ENCODE measurements at regions not wholly inside any gene's neighbourhood (a gene's known extent, or its start where the extent isn't known, plus 50 kb on each side); places are given as distances from the start of the nearest gene placed in this dataset.
A peak's percentile ranks its signal among the peaks of the same experiment; 100 is the strongest.

DNA sequence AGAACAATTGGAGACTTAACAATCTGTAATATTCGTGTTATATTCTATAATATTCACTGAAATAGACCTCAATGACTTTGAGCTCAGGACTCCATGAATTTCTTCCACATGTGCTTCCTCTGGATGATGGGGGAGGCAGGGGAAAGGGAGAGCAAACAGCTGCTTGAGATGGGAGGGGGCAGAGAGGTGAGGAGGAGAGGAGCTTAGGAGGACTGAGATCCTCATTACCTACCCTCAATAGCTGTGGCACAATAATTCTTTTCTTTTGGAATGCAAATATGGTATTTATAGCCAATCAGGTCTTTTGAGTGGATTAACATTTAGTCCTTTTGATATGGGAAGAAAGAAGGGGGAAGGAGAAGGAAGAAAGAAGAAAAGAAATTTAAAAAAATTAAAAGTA, 64.1 kb upstream of the ZNF217 start:
- peaks cover 90% of the 10 kb centered on the region for H3K4me1 ChIP-seq (ENCODE audit: control insufficient read depth, low read length)
- no peak for TF ChIP-seq EZH2phosphoT487 (IDR thresholded peaks at IDR 0.05; ENCODE audit: borderline replicate concordance, low read length)
- TF ChIP-seq CTCF (IDR thresholded peaks at IDR 0.05; ENCODE audit: low read depth, low read length, poor library complexity, severe bottlenecking), result no peak

DNA sequence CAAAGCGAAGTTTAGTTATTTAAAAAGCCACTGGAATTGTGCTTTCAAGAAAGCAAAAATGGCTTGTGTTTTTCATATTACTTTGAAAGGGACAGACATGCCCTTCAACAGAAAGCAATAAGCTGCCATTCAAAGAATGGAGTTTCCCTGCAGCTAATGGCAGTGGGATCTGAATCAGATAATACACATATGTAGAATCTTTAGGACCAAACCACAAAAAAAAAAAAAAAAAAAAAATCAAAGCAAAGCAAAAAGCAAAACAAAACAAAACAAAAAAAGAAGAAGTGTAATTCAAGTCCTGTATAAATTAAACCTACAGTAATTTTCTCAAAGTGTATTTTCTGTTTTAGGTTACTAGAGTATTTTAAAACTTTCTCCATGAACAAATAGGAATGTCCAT, 63.6 kb upstream of the ZNF217 start:
- Histone ChIP-seq H3K4me1 (ENCODE audit: control insufficient read depth, low read length) (peaks cover 91% of the 10 kb centered on the region), H3K4me2 (ENCODE audit: low read length) (peak overlapping the region; percentile 96)

More for the DNA sequence above, 64.1 kb upstream of the ZNF217 start:
- Histone ChIP-seq H3K4me2 (ENCODE audit: low read length) (peak overlapping the region; percentile 96), H3K9me2 (replicated peaks; ENCODE audit: control insufficient read depth, low read length) (no peaks in the 10 kb centered on the region), H3K36me3 (ENCODE audit: control insufficient read depth, low read length) (no peaks in the 10 kb centered on the region), H3K9me3 (ENCODE audit: control insufficient read depth, insufficient read depth, low read length) (no peaks in the 10 kb centered on the region), H4K20me1 (ENCODE audit: control insufficient read depth, insufficient read depth, low read depth, low read length) (no peaks in the 10 kb centered on the region), H3K4me3 (ENCODE audit: low read length) (peak overlapping the region; percentile 63; the same call in 1 of the 2 replicates), H3F3A (ENCODE audit: control insufficient read depth, insufficient read depth) (peaks cover 39% of the 10 kb centered on the region), H3K79me2 (ENCODE audit: control insufficient read depth, low read length) (no peaks in the 10 kb centered on the region; the same call in 1 of the 2 replicates), H3K27me3 (ENCODE audit: control insufficient read depth, low read length) (no peaks in the 10 kb centered on the region), H3K27ac (ENCODE audit: low read depth, low read length) (0 out of 2 replicates have a peak overlapping the region, but pooled peaks have one; percentile 19)

DNA sequence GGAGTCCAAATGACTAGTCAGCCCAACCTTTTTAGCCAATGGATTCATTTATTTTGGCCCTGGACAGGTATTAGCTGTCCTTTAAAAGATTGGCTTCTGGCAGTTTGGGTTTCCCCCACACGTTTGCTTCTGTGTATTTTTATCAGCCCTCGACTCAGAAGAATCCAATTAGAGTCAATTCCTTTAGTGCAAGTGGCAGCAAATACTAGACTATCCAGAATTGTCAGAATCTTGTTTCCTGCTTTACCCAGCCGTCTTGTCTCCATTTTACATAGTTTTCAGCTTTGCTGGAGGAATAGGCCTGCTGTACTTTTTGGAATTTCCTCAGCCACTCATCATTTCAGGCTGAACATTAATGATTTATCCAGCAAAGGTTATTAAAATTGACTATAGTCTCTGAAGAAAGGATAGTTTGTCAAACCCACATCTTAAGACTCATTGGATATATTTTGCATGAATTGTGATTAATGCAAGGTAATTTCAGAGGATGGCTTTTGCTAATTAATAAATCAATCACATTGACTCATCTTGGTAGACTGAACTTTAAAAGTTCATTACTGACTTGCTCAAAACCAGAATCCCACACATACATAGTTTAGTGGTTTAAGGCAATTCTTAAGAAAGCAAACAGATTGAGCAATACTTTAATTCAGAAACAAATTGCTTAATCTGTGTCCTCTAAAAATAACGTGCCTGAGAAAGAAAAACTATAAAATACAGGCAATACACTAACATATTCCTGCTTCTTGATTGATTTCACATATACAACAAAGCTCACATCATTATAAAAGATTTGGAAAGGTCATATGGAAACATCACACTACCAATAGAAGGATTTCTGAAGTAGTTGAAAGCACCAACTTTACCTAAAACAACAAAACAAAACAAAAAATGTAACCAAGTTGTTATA, 62.9 kb upstream of the ZNF217 start:
- Histone ChIP-seq H3K4me2 (ENCODE audit: low read length) (peak overlapping the region; percentile 96), H3K27me3 (ENCODE audit: control insufficient read depth, low read length) (no peaks in the 10 kb centered on the region), H3K36me3 (ENCODE audit: control insufficient read depth, low read length) (no peaks in the 10 kb centered on the region), H3K79me2 (ENCODE audit: control insufficient read depth, low read length) (no peaks in the 10 kb centered on the region; the same call in 1 of the 2 replicates), H3K4me1 (ENCODE audit: control insufficient read depth, low read length) (peaks cover 95% of the 10 kb centered on the region), H3K27ac (ENCODE audit: low read depth, low read length) (peak overlapping the region; percentile 90), H3K9me3 (ENCODE audit: control insufficient read depth, insufficient read depth, low read length) (no peaks in the 10 kb centered on the region), H3K9me2 (replicated peaks; ENCODE audit: control insufficient read depth, low read length) (no peaks in the 10 kb centered on the region), H3F3A (ENCODE audit: control insufficient read depth, insufficient read depth) (peaks cover 50% of the 10 kb centered on the region), H3K4me3 (ENCODE audit: low read length) (peak overlapping the region; percentile 63), H4K20me1 (ENCODE audit: control insufficient read depth, insufficient read depth, low read depth, low read length) (no peaks in the 10 kb centered on the region)
- TF ChIP-seq EZH2phosphoT487 (IDR thresholded peaks at IDR 0.05; ENCODE audit: borderline replicate concordance, low read length) (no peak), CTCF (IDR thresholded peaks at IDR 0.05; ENCODE audit: low read depth, low read length, poor library complexity, severe bottlenecking) (no peak)

More for the DNA sequence above, 63.6 kb upstream of the ZNF217 start:
- Histone ChIP-seq H3K9me3 (ENCODE audit: control insufficient read depth, insufficient read depth, low read length) (no peaks in the 10 kb centered on the region), H3K79me2 (ENCODE audit: control insufficient read depth, low read length) (no peaks in the 10 kb centered on the region; the same call in 1 of the 2 replicates), H3K9me2 (replicated peaks; ENCODE audit: control insufficient read depth, low read length) (no peaks in the 10 kb centered on the region), H4K20me1 (ENCODE audit: control insufficient read depth, insufficient read depth, low read depth, low read length) (no peaks in the 10 kb centered on the region), H3F3A (ENCODE audit: control insufficient read depth, insufficient read depth) (peaks cover 44% of the 10 kb centered on the region), H3K4me3 (ENCODE audit: low read length) (peak overlapping the region; percentile 63), H3K27ac (ENCODE audit: low read depth, low read length) (peak overlapping the region; percentile 90), H3K36me3 (ENCODE audit: control insufficient read depth, low read length) (no peaks in the 10 kb centered on the region), H3K27me3 (ENCODE audit: control insufficient read depth, low read length) (no peaks in the 10 kb centered on the region)
- no peak for TF ChIP-seq CTCF (IDR thresholded peaks at IDR 0.05; ENCODE audit: low read depth, low read length, poor library complexity, severe bottlenecking)
- TF ChIP-seq EZH2phosphoT487 (IDR thresholded peaks at IDR 0.05; ENCODE audit: borderline replicate concordance, low read length), result no peak

Measured in DOHH2 (cell line).